IMR-90 (cell line): ENCODE measurements at regions not wholly inside any gene's neighbourhood (a gene's known extent, or its start where the extent isn't known, plus 50 kb on each side); places are given as distances from the start of the nearest gene placed in this dataset.

Experiments
- ATAC-seq: fragments of 200-7000 bp; cut with Tn5 transposase; 2 replicates; pipeline ENCODE4 v1.9.1; 2020; ENCODE audit warnings: low read depth, mild to moderate bottlenecking, moderate library complexity
- BruUV-seq: library from RNA; stranded (reverse); fragments of 400-500 nt; replicated peaks from 2 replicates; lab custom pipeline; 2021; lab: Mats Ljungman, UMichigan
- CTCF ChIA-PET: fragments of 300-600 bp; formaldehyde crosslinking; extraction: SDS; loops from one replicate; lab custom pipeline; 2021; ENCODE audit warnings: antibody characterized with exemption; lab: Yijun Ruan, JAX
- POLR2A ChIA-PET: fragments of 300-600 bp; sonication (Branson Sonifier 250); formaldehyde crosslinking; loops from one replicate; lab custom pipeline; 2022; ENCODE audit warnings: antibody characterized with exemption; ENCODE audit not compliant: unreplicated experiment; lab: Charles Lee
- DNase-seq: peaks from one replicate; pipeline ENCODE4 v3.0.0; 2013
- H2AFZ ChIP-seq: replicated peaks from 2 replicates; pipeline ENCODE3; 2013; ENCODE audit warnings: low read length, mild to moderate bottlenecking; ENCODE audit not compliant: poor library complexity
- H2AK5ac ChIP-seq: 2 replicates; pipeline ENCODE4 v1.6.1; 2013; ENCODE audit warnings: low read depth, low read length, inconsistent platforms
- H2AK9ac ChIP-seq: replicated peaks from 2 replicates; pipeline ENCODE3; 2013; ENCODE audit warnings: mild to moderate bottlenecking, low read depth, low read length, moderate library complexity; ENCODE audit not compliant: poor library complexity
- H2BK120ac ChIP-seq: 2 replicates; pipeline ENCODE4 v1.6.1; 2013; ENCODE audit warnings: low read depth, low read length, inconsistent platforms
- H2BK15ac ChIP-seq: 3 replicates; pipeline ENCODE4 v1.6.1; 2013; ENCODE audit warnings: low read depth, low read length, inconsistent platforms
- H2BK20ac ChIP-seq: 2 replicates; pipeline ENCODE4 v1.6.1; 2013; ENCODE audit warnings: low read depth, mild to moderate bottlenecking, inconsistent platforms, low read length, moderate library complexity
- H2BK5ac ChIP-seq: 2 replicates; pipeline ENCODE4 v1.6.1; 2013; ENCODE audit warnings: mild to moderate bottlenecking, low read depth, low read length, inconsistent platforms; ENCODE audit not compliant: poor library complexity, severe bottlenecking
- H3K14ac ChIP-seq: replicated peaks from 2 replicates; pipeline ENCODE4 v1.6.1; 2013; ENCODE audit warnings: low read depth, low read length, inconsistent platforms
- H3K18ac ChIP-seq: 2 replicates; pipeline ENCODE4 v1.6.1; 2013; ENCODE audit warnings: low read depth, low read length, control low read depth
- H3K23ac ChIP-seq: 2 replicates; pipeline ENCODE4 v1.6.1; 2013; ENCODE audit warnings: low read depth, low read length, inconsistent platforms
- H3K27ac ChIP-seq: 2 replicates; pipeline ENCODE4 v1.5.1; 2013; ENCODE audit warnings: mild to moderate bottlenecking, control low read depth, low read length; ENCODE audit not compliant: insufficient read depth
- H3K27me3 ChIP-seq: 2 replicates; pipeline ENCODE4 v1.6.1; 2013; ENCODE audit warnings: low read length; ENCODE audit not compliant: control insufficient read depth, insufficient read depth
- H3K36me3 ChIP-seq: 2 replicates; pipeline ENCODE4 v1.6.1; 2013; ENCODE audit warnings: low read length, mixed read lengths; ENCODE audit not compliant: control insufficient read depth, insufficient read depth
- H3K4ac ChIP-seq: 2 replicates; pipeline ENCODE4 v1.6.1; 2013; ENCODE audit warnings: low read depth, low read length, inconsistent platforms
- H3K4me1 ChIP-seq: 2 replicates; pipeline ENCODE4 v1.6.1; 2013; ENCODE audit warnings: low read length, mixed read lengths; ENCODE audit not compliant: control insufficient read depth, insufficient read depth
- H3K4me2 ChIP-seq: 2 replicates; pipeline ENCODE4 v1.6.1; 2013; ENCODE audit warnings: low read depth, mild to moderate bottlenecking, control low read depth, low read length, moderate library complexity
- H3K4me3 ChIP-seq: 2 replicates; pipeline ENCODE4 v1.5.1; 2013; ENCODE audit warnings: low read depth, mild to moderate bottlenecking, control low read depth, low read length, moderate library complexity; ENCODE audit not compliant: insufficient read depth
- H3K56ac ChIP-seq: 2 replicates; pipeline ENCODE4 v1.6.1; 2013; ENCODE audit warnings: low read length, inconsistent platforms; ENCODE audit not compliant: insufficient read depth; ENCODE audit errors: extremely low read depth
- H3K79me1 ChIP-seq, 2 experiments: 2 replicates each; pipeline ENCODE4 v1.6.1; 2013; ENCODE audit warnings: low read length in 2 of 2, inconsistent platforms in 1 of 2, low read depth in 1 of 2
- H3K9ac ChIP-seq: 2 replicates; pipeline ENCODE4 v1.6.1; 2013; ENCODE audit warnings: low read depth, low read length, control low read depth
- H3K9me1 ChIP-seq: 2 replicates; pipeline ENCODE4 v1.6.1; 2013; ENCODE audit warnings: low read length, inconsistent platforms; ENCODE audit not compliant: insufficient read depth
- H3K9me3 ChIP-seq: 2 replicates; pipeline ENCODE4 v1.6.1; 2013; ENCODE audit warnings: low read length; ENCODE audit not compliant: control insufficient read depth, insufficient read depth
- H4K20me1 ChIP-seq: 2 replicates; pipeline ENCODE4 v1.6.1; 2013; ENCODE audit warnings: low read length, inconsistent platforms; ENCODE audit not compliant: insufficient read depth
- H4K5ac ChIP-seq: 2 replicates; pipeline ENCODE4 v1.6.1; 2013; ENCODE audit warnings: mild to moderate bottlenecking, low read depth, low read length, control low read depth
- H4K8ac ChIP-seq, 2 experiments: 2 replicates each; pipeline ENCODE4 v1.6.1; 2013; ENCODE audit warnings: low read depth in 2 of 2, low read length in 2 of 2, control low read depth in 1 of 2, inconsistent platforms in 1 of 2
- H4K91ac ChIP-seq: 2 replicates; pipeline ENCODE4 v1.6.1; 2013; ENCODE audit warnings: low read depth, low read length, inconsistent platforms; ENCODE audit not compliant: insufficient read depth
- BHLHE40 ChIP-seq: fragments of 150-350 bp; IDR thresholded peaks from 2 replicates; pipeline ENCODE4 v1.6.1; 2016; ENCODE audit warnings: mild to moderate bottlenecking, low read depth, low read length
- CTCF ChIP-seq: conservative IDR thresholded peaks from 2 replicates; pipeline ENCODE4 v1.5.1; 2012; ENCODE audit warnings: mild to moderate bottlenecking, low read depth, low read length, improper control_type of control experiment
- FOS ChIP-seq: fragments of 150-350 bp; IDR thresholded peaks from 2 replicates; pipeline ENCODE4 v1.6.1; 2016; ENCODE audit warnings: low read depth, low read length
- MAFK ChIP-seq: IDR thresholded peaks from 2 replicates; pipeline ENCODE4 v1.6.1; 2012; ENCODE audit warnings: low read depth, low read length, improper control_type of control experiment
- MAZ ChIP-seq: IDR thresholded peaks from 2 replicates; pipeline ENCODE4 v1.6.1; 2012; ENCODE audit warnings: low read depth, mild to moderate bottlenecking, low read length, improper control_type of control experiment, moderate library complexity, borderline replicate concordance
- MXI1 ChIP-seq: IDR thresholded peaks from 2 replicates; pipeline ENCODE4 v1.6.1; 2012; ENCODE audit warnings: low read depth, mild to moderate bottlenecking, low read length, moderate library complexity, borderline replicate concordance
- NFE2L2 ChIP-seq: fragments of 150-350 bp; IDR thresholded peaks from 2 replicates; pipeline ENCODE4 v1.6.1; 2016; ENCODE audit warnings: low read depth, mild to moderate bottlenecking, low read length
- POLR2A ChIP-seq: IDR thresholded peaks from 2 replicates; pipeline ENCODE4 v1.6.1; 2012; ENCODE audit warnings: mild to moderate bottlenecking, low read depth, low read length
- RAD21 ChIP-seq: IDR thresholded peaks from 2 replicates; pipeline ENCODE4 v1.6.1; 2012; ENCODE audit warnings: low read length, improper control_type of control experiment
- RCOR1 ChIP-seq: IDR thresholded peaks from 2 replicates; pipeline ENCODE4 v1.6.1; 2012; ENCODE audit warnings: mild to moderate bottlenecking, low read length, improper control_type of control experiment; ENCODE audit not compliant: insufficient replicate concordance
- SMC3 ChIP-seq: fragments of 150-350 bp; IDR thresholded peaks from 2 replicates; pipeline ENCODE4 v1.6.1; 2016; ENCODE audit warnings: low read depth, mild to moderate bottlenecking, antibody characterized with exemption, low read length, moderate library complexity
- WGBS, 2 experiments: methylation state at CpG; one replicate each; pipeline versions ENCODE4 v1.1.5 to v1.1.7; 2013; ENCODE audit warnings: missing lambda C conversion rate in 2 of 2; ENCODE audit not compliant: insufficient read length in 1 of 2; ENCODE audit errors: extremely low coverage in 2 of 2; 5-methylcytosine and 5-hydroxymethylcytosine counted together
- dilution Hi-C: fragments of 300-500 bp; cut with HindIII; formaldehyde crosslinking; loops from one replicate; pipeline ENCODE4 v1.14.3; 2018; ENCODE audit warnings: low sequenced_read_pairs; ENCODE audit not compliant: unreplicated experiment
- in situ Hi-C: fragments of 300-500 bp; cut with MboI; formaldehyde crosslinking; loops from 3 replicates; pipeline ENCODE4 v1.14.3; 2019; ENCODE audit warnings: low sequenced_read_pairs, inconsistent platforms, mixed read lengths
- intact Hi-C: fragments of 100-400 bp; cut with micrococcal nuclease; formaldehyde crosslinking; loops from 2 replicates; pipeline ENCODE4 v1.10.0; 2022
- TF ChIP-seq, protein P1 (sequence below): fragments of 150-350 bp; IDR thresholded peaks from 2 replicates; pipeline ENCODE4 v1.6.1; 2016; ENCODE audit warnings: low read depth, mild to moderate bottlenecking, low read length, moderate library complexity, borderline replicate concordance

DNA sequence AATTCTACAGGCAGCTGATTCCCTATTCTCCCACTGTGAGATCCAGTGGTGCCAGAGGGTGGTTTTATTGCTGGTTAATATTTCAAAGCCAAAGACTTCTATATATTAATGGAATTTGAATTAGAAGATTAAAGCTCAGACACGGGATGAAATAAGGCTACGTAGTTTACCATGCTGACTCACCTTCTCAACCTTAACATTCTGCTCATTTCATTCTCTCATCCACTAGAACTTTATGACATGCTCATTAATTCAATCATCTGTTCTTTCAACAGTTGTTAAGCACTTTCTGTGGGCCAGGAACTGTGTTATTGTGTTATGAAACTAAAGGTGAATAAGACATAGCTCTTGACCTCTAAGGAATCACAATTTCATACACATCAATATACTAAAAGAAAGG, 456.9 kb upstream of the MAP3K7 start:
- intact Hi-C loops (no loop called here), dilution Hi-C loops (no loop called here), in situ Hi-C loops (no loop called here)
- Histone ChIP-seq H3K9ac (no peak overlapping the region), H4K91ac (no peak overlapping the region), H3K4me1 (no peaks in the 10 kb centered on the region), H3K4ac (no peak overlapping the region), H3K18ac (no peak overlapping the region), H2BK120ac (no peak overlapping the region), H3K14ac (no peak overlapping the region), H3K36me3 (no peaks in the 10 kb centered on the region), H3K4me2 (no peak overlapping the region), H3K56ac (no peak overlapping the region), H3K9me1 (no peaks in the 10 kb centered on the region), H4K20me1 (no peaks in the 10 kb centered on the region), H3K4me3 (no peak overlapping the region), H2AK9ac (no peak overlapping the region), H3K23ac (no peak overlapping the region), H4K5ac (no peak overlapping the region), H3K27ac (no peak overlapping the region), H2AK5ac (no peak overlapping the region), H3K9me3 (no peaks in the 10 kb centered on the region), H2BK20ac (no peak overlapping the region), H2AFZ (no peak overlapping the region), H4K8ac (no peak overlapping the region), H3K79me1 (no peaks in the 10 kb centered on the region), H2BK5ac (no peak overlapping the region), H2BK15ac (no peak overlapping the region), H3K27me3 (no peaks in the 10 kb centered on the region)
- TF ChIP-seq CTCF (no peak), RAD21 (no peak), MAFK (no peak), SMC3 (no peak), BHLHE40 (no peak), MXI1 (no peak), MAZ (no peak), FOS (no peak), RCOR1 (no peak), POLR2A (no peak), NFE2L2 (no peak)
- TF ChIP-seq, protein P1, sequence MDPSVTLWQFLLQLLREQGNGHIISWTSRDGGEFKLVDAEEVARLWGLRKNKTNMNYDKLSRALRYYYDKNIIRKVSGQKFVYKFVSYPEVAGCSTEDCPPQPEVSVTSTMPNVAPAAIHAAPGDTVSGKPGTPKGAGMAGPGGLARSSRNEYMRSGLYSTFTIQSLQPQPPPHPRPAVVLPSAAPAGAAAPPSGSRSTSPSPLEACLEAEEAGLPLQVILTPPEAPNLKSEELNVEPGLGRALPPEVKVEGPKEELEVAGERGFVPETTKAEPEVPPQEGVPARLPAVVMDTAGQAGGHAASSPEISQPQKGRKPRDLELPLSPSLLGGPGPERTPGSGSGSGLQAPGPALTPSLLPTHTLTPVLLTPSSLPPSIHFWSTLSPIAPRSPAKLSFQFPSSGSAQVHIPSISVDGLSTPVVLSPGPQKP: no peak
- no peak for DNase-seq
- BruUV-seq: no TSS peak
- ATAC-seq: no peak
- WGBS, 2 experiments: no CpG with 5 or more reads among the region's 2 CpGs
- ChIA-PET CTCF (no interaction called here), POLR2A (no interaction called here)
